CD4-positive, alpha-beta T cell treated with Interleukin-12 subunit alpha and Interleukin-12 subunit beta, for 1 hour (primary cell): ENCODE measurements at regions not wholly inside any gene's neighbourhood (a gene's known extent, or its start where the extent isn't known, plus 50 kb on each side); places are given as distances from the start of the nearest gene placed in this dataset.

Experiments
- DNase-seq: peaks from one replicate; pipeline ENCODE4 v3.0.0-alpha.2; 2020

DNA sequence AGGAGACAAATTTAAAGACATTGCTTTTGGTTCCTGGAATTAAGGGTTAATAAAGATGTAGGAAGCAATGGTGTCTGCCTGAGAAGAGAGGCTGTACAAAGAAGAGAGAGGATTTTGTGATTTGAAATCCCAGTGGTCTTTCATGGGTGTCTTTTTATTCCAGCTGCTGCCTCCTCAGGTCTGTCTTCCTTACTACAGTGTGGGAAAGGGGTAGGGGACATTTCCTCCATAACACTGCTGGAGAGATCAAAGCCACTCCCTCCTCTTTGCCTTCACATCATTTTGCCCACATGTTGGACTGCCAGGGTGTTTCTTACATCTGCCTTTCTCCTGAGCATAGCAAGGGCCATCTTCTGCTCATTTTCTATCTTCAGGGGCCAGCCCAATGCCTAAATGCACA, 348.5 kb downstream of the EN1 start:
- DNase-seq = no peak

DNA sequence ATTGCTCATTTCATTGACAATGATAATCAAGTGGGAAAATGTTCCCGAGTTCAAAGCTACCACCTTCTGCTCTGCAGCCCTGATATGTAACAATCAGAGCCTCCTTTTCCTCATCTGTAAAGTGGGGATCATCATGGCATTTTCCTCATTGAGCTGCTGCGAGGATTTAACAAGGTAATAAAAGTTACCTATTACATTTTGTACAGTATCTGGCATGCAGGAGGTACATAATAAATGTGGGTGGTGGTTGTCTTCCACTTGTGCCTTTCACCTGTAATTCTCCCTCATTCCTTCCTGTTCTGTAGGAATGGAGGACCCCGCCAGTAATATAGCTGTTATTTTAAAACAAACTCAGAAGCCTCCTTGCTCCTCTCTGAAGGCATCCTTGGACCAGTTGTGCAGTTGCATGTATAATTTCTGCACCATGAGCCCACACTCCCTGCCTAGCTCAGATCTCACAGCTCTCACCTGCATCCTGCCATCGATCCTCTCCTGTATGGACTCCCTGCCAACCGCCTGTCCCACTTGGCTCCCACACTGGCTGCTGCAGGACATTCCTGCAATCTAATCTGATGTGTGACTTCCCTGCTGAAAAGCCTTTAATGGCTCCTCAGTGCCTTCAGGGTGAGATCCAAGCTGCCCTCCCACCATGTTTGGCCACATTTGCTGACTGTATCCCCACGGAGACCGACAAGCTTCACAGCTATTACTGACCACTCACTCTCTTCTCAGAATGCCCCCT, 350.4 kb downstream of the EN1 start:
- no peak for DNase-seq

DNA sequence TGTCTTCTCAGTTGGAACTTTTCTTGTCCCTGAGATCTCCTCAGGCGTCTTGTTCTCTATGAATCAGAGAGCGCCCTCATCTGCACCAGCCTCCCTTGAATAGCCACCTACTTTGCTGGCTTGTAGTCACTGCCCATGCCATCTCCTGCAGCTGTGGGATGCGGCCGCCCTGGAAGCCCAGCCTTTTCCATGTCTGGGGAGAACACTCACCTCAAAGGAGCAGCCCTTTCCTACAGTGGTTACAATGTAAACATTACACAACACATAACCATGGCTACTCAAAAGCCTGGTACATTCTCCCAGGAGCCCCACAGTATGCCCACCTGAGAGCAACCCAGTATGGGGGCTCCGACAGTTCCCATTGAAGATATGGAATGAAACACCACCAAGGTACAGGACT, 351.0 kb downstream of the EN1 start:
- no peak for DNase-seq

DNA sequence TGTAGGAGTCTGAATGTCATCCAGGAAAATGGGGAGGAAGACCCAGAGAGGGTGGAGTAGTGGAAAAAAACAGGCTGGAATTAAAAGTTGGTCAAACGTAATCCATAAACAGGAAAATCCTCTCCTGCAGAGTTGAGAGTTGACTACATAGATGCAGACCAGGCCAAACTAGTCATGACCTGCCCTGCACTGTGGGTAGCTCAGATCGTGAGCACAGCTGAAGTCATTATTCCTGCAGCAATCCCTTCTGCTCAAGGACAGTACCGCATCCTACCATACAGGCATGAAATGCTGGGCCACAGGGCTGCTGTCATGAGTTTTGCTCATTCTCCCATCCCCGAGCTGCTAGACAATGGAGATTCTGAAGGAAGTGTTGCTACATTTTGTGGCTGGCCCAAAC, 352.2 kb downstream of the EN1 start:
- DNase-seq = no peak

DNA sequence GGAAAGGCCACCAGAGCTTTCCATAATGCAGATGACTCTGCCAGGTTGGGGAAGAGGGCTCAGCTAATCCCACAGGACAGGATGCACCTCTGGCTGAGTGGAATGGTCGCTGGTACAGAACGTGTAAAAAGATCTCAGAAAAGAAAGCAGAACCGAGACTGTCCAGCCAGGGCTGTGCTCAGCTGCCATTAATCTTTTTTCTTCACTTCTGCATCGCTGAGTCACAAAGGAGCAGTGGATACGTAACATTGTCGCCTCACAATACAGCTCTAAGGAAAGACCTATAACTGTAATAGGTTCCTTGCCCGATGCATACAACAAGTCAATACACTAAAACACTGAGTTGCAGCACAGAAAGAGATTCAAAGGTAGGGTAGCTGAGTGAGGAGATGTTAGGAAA, 354.2 kb downstream of the EN1 start:
- no peak for DNase-seq

DNA sequence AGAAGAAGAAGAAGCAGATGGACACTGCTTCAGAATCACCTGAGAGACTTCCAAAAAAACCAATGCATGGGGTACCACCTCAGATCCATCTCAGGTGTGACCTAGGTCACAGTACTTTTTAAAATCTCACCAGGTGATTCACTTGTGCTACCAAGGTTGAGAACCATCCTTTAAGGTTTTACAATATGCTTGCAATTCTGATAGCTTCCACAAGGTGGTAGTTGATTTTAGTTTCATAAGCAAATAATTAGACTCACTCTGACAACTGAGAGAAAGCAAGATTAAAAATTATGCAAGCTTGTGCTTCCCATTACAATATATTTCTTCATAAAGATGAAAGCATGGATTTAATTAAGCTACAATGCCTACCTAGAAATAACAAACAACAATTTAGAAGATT, 355.1 kb downstream of the EN1 start:
- no peak for DNase-seq

DNA sequence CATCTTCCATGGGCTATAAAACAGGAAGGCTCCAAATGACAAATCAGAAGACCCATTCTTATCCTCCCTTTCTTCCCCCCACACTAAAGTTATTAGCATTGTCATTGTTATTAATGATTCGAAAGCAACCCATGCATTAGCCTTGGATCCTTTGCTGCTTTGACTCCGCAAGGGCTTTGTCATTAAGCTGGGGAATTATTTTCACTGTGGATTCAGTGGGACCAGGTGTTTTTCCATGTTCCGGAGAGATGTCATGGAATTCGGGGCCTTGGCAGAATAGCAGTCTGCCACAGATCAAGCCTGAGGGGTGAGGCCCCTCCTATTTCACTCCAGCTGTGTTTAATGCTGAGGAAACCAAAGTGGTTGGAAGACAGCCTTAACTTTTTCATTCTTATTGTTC, 357.1 kb downstream of the EN1 start:
- no peak for DNase-seq

DNA sequence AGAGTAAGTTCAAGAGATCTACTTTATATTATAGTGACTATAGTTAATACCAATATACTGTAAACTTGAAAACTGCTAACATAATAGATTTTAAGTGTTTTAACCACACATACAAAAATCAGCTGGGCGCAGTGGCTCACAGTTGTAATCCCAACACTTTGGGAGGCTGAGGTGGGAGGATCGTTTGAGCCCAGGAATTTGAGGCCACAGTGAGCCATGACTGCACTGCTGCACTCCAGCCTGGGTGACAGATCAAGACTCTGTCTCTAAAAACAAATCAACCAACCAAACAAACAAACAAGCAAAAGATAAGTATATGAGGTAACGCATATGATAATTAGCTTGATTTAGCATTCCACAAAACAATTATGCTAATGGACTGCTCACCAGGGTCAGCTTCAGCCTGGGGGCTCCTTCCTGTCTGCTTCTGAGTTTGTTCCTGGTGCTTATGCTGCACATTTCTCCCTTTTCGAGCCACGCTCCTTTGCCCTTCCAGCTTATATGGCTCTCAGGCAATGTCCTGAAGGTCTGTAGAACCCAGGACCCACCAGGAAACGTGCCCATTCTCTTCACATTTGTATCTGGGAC, 357.6 kb downstream of the EN1 start:
- no peak for DNase-seq

DNA sequence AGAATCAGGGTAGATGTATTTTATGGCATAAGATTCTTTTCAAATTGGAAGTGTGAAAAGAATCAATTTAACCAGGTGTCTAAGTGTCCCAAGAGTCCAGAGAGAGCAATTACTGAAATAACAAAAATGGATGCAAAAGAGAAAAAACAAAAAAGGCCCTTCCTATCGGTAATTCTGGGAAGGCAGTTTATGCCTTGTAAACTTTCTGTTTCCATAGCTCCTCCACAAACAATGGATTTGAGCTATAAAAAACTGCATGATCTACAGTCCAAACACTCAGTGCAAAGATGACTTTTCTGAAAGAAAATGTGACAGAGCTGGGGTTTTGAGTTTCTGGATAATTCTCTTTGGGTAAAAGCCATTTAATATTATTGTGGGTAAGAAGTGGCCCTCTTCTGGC, 366.1 kb downstream of the EN1 start:
- DNase-seq = no peak

DNA sequence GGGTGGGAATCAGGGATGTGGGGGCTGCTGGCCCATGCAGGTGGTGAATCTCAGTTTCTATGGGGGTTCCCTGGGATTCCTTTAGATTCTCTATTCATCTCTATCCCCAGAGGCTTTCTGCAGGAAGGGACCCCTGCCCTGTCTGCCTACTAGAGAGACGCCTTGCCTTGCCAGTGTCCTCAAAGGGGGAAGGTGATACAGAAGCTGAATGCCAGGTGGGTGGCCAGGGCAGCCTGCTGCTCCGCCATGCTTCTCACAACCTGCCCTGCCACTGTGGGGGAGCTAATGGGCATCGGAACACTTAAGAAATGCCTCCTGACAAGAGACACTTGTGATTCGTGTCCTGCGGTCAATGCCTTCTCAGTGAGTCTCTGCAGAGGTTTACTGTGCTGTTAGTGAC, 368.4 kb downstream of the EN1 start:
- no peak for DNase-seq

DNA sequence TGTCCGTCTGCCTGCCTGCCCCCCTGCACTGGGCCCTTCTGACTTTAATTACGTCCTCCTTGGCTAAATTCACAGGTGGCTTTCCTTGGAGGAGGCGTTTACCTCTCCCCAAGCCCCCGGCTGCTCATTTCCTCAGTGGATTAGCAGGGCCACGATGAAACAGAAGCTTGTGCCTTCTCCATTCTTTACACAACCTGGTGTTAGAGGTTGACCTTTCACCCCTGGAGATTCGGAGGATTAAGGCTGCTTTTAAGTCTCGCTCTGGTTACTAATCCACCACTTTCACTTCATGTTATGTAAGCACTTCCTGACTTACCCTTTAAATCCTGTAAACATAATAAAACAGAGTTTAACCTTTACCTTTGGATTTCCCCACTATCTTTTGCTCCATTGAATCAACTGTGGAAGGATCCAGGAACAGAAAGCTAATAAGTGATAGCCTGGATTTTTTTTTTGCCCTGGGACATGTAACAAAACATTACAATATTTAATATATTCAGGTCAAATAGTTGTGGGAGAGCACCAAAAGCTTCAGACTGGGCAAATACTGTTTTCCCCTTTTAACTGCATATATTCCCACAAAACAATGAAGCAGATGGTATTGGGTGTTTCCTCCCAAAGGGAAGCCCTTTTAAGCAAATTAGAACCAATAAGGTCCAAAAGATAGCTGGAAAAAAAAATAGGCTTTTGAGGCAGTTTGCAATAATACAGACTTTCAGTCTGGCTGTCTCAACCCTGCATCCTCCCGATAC, 370.2 kb downstream of the EN1 start:
- DNase-seq = no peak

DNA sequence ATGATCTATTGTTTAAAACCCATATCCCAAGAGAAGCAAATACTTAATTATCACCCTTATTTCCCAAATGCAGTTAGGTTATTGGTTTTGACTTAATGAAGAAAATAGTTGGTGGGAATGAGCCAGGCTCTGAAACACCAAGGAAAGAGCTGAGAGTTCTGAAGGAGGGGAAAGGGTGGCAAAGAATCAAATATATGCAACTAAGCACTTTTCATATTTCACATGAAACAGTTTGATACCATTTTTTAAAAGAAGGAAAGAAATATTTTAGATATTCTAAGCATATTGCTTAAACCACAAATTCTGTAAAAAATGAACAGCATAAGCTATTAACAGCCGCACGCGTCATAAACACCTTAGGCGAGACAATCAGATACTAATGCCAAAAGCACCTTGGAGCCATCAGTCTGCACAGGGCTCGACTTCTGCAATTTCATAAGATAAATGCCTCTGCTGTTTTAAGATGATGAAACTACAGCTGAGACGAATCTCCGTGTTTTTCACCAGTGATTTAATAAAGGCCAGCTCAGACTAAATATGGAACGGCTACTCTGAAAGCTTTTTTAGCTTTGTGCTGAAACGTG, 371.7 kb downstream of the EN1 start:
- no peak for DNase-seq

DNA sequence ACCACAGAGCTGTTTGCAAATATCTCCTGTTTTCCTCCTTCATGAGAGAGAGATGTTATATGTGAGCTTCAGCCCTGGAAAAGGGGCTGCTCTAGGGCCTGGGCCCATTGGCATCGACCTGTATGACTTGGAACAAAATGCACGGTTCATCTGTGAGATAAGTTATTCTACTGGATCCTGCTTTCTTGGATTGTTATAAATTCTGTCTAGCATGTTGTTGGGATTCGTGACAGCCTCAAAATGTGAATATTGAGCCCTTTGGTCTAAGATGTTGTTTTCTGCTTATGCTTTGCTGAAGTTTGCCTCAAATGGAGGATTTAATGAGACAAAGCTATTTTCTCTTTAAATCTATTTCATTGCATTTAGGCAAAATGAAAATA, 372.9 kb downstream of the EN1 start:
- no peak for DNase-seq

DNA sequence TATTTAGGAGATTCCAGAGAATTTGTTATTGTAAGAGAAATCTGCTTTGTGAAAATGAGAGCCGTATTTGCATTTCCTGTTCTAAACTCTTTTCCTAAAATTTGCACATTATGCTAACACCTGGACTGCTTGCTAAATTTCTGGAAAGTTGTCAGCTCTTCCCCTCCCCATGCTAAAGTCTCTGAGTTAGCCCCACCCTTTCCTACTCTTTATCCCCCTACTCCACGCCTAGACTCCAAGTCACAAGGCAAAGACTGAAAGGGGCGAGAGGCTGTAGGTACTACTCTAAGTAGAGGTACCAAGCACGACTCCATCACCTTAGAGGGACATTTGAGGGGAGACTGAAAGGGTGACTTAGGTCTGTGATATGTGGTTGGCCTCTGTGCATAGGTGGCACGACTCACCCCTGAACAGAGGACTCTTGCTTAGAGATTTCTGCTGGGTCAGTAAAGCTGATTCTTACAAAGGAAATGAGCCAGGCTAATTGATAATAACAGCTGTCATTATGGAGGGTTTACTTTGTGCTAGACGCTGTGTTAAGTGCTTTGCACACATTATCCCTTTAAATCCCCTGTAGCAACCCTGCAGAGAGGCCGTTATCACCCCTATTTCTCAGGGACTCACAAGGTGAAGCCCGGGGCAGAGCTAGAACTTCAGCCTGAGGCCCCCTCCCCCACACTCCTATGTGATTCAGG, 373.5 kb downstream of the EN1 start:
- no peak for DNase-seq

DNA sequence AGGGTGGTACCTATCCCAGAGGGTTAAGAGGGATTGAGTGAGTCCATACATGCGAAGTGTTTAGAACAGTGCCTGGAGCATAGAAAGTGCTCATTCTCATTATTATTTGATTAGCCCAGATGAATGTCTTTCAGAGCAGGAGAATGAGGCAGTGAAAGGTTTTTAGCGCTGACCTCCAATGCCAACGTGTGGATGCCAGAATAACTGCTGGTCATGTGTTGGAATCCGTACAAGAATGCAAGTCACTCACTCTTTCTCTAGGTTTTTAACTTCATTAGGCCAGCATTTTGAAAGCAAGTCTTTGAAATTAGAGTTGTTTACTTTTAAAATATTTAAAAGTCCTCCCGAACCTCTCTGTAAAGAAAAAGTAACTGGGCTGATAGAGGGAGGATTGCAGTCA, 374.2 kb downstream of the EN1 start:
- no peak for DNase-seq

DNA sequence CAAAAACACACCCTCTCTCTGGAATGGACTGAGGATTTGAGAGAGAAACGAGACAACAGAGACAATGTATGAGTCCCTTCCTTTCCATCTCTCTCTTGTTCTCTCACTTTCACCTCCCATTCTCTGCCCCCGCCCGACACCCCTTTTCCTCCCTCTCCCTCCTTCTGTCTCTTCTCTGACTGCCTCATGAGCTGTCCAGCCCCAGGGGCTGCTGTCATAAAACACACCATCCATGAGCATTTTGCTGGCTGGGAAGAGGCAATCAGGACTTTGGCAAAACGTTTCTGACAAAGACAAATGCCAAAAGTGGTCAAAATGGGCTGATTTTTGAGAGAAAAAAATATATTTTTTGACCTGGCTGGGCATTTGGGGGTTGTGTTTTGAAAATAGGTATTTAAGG, 377.2 kb downstream of the EN1 start:
- no peak for DNase-seq

DNA sequence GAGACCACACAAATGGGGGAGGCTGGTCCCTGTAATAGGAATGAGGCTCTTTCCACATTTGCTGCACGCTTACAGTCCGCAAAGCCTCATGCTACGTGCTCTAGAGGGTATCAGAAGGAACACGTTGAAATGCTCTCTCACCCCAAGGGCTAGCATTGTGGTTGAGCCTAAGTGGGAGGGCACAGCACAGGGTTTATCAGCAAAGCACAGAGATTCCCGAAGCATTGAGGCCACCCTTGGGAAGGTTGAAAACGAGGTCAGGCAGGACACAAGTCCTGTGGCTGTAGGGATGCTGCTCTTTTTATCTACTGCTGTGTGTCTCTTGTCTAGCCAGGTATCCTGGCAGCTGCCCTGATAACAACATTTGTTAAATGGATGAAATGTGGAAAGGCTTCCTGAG, 378.3 kb downstream of the EN1 start:
- no peak for DNase-seq

DNA sequence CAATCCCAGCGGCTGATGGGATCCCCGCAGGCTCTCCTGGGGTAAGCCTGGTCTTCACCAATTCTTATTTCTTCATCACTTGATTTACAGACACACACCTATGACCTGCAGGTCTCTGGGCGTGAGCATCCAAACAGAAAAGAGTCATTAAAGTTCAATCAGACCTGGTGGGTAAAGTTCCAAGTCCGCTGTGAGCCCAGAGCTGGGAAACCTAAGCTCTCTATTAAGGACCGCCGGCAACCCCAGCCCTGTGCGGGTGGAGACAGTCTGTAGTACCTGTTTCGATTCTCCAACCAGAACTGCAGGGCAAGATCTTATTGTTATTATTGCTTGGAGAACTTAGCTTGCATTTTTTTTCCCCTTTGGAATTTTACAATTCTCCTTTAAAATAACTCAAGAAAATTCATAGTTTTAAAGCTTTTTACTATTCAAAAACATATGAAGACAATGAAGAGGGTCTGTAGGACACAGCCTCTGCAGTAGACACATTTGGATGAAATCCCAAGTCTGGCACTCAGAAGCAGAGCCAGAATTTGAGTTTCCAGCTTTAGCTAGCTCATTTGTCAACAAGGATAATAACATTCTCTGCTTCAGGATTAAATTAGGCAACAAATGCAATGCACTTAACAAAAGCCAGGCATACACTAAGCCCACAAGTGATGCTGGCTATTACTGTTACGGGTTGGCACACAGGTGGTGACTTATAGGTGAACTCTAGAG, 376.4 kb downstream of the INSIG2 start:
- DNase-seq = no peak

DNA sequence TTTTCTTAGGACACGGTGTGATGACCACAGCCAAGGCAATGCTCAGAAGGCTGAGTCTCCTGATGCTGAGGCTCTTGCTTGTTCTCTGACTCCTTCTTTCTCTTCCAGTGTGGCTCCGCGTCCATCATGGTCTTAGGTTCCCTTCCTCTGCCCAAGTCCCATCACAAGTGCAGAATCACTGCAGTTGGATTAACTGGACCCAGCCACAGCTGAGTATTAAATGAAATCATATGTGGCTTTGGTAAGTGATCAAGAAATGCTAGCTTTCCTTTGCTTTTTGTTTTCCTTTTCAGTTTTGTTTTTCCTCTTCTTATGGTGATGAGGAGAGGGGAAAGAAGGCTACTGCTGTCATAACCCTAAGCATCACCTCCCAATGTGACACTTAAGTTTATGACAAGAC, 375.8 kb downstream of the INSIG2 start:
- no peak for DNase-seq

DNA sequence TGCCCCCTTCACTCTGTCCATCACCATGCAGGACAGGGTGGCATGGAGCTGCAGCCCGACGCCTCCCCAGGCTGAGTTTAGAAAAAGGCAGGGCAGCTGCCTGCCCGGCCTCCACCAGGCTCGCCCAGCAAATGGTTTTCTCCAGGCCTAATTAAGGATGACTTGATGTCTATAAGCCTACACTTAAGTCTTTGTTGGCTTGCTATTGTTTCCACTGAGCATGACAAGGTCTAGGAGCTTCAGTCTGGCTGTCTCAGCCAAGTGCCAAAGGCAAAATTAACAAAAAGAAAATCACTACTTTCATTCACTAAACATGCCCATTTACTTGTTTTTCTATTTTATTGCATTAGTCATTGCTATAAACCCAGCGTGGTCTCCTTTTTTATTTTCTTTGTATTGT, 372.2 kb downstream of the INSIG2 start:
- no peak for DNase-seq

DNA sequence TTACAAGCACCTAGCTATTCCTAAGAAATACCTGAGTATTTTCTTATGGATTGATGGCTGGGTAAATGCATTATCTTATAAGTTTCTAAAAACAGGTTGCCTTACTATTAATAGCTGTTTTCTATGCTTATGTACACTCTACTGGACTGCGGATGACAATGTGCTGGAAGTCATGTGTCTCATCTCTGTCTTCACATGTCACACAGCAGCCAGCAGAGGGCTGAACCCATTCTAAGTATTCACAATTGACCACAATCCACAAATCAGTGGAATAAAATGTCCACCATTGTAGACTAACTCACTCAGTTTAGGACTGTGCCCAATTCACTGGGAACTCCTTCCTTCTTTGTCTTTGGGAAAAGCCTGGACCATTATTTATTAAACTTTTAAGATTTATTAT, 371.2 kb downstream of the INSIG2 start:
- no peak for DNase-seq

DNA sequence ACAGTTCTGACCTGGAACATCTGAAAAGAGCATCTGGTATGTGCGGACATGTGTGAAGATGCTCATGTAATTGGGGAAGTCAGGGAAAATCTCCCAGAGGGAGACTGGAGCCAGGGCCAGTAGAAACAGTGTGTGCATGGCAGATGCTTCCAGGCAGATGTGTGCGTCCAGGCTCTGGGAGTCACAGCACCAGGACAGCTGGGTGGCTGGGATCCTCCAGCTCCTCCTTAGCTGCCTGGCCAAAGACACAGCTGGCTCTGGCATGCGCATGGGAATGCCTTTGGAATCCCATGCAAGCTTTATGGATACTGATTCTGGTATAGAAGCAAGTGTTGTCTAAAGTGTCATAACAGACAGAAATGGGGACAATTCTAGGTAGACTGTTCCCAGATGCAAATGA, 369.7 kb downstream of the INSIG2 start:
- DNase-seq = no peak

DNA sequence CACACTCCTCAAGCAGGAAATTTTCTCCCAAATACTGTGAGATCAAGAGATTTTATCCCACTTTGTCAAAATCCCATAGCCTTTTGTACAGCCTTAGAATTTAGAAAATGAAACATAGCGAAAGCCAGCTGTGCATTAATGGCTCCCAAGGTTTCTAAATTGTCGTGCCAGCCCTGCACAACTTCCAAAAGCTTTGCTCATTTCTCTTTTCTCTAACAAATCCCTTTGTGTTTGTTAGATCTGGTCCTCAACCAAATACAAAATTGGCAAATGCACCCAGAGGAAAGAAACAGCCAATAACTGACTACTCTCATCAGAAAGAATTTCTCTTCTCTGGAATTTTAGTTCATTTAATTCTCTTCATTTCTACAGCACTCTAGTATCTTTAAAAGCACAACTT, 361.1 kb downstream of the INSIG2 start:
- no peak for DNase-seq
